ENCODE measurements at regions not wholly inside any gene's neighbourhood (a gene's known extent, or its start where the extent isn't known, plus 50 kb on each side); places are given as distances from the start of the nearest gene placed in this dataset.

- TF ChIP-seq CTCF (conservative IDR thresholded peaks at IDR 0.05) = no peak
- peak overlapping the region; percentile 31 for H3K4me3 ChIP-seq (ENCODE audit: low read length)
- H3K27ac ChIP-seq (ENCODE audit: low read depth, low read length) = no peak overlapping the region
- Mint-ChIP-seq H3K27ac (peak overlapping the region; percentile 83), H3K4me3 (peak overlapping the region; percentile 2), H3K4me1 (peaks cover 32% of the 10 kb centered on the region), H3K36me3 (ENCODE audit: low read depth) (peaks cover 8% of the 10 kb centered on the region), H3K27me3 (ENCODE audit: insufficient read depth) (no peaks in the 10 kb centered on the region), H3K9me3 (peaks cover 21% of the 10 kb centered on the region)
- H3K27me3 ChIP-seq (ENCODE audit: control insufficient read depth, insufficient read depth, low read length, poor library complexity, severe bottlenecking) = no peaks in the 10 kb centered on the region
- DNase-seq = peak; percentile 55
- H3K9me3 ChIP-seq (ENCODE audit: control insufficient read depth, low read length) = peaks cover 22% of the 10 kb centered on the region
- H3K4me1 ChIP-seq (ENCODE audit: control insufficient read depth, insufficient read depth, low read length) = peaks cover 5% of the 10 kb centered on the region
- H3K36me3 ChIP-seq (ENCODE audit: control insufficient read depth, insufficient read depth, low read length) = no peaks in the 10 kb centered on the region
- no peak overlapping the region for H3K9ac ChIP-seq (ENCODE audit: extremely low read depth, low read length, poor library complexity, severe bottlenecking)
Measured at GRCh38 chr12:81888961-81889360, 129.8 kb upstream of the PPFIA2 start.

GRCh38 chr12:81888106-81888740 is 129.1 kb upstream of the PPFIA2 start:
- Histone ChIP-seq H3K36me3 (ENCODE audit: control insufficient read depth, insufficient read depth, low read length) (no peaks in the 10 kb centered on the region), H3K9ac (ENCODE audit: extremely low read depth, low read length, poor library complexity, severe bottlenecking) (no peak overlapping the region), H3K27me3 (ENCODE audit: control insufficient read depth, insufficient read depth, low read length, poor library complexity, severe bottlenecking) (no peaks in the 10 kb centered on the region), H3K4me1 (ENCODE audit: control insufficient read depth, insufficient read depth, low read length) (peaks cover 5% of the 10 kb centered on the region), H3K9me3 (ENCODE audit: control insufficient read depth, low read length) (peaks cover 22% of the 10 kb centered on the region), H3K4me3 (ENCODE audit: low read length) (no peak overlapping the region), H3K27ac (ENCODE audit: low read depth, low read length) (no peak overlapping the region)
- peaks cover 8% of the 10 kb centered on the region for H3K36me3 Mint-ChIP-seq (ENCODE audit: low read depth)
- no peak for DNase-seq
- no peak for TF ChIP-seq CTCF (conservative IDR thresholded peaks at IDR 0.05)
- no peak overlapping the region for H3K4me3 Mint-ChIP-seq
- H3K27me3 Mint-ChIP-seq (ENCODE audit: insufficient read depth) = no peaks in the 10 kb centered on the region
- H3K27ac Mint-ChIP-seq = peak overlapping the region; percentile 83
- peaks cover 32% of the 10 kb centered on the region for H3K4me1 Mint-ChIP-seq
- peaks cover 21% of the 10 kb centered on the region for H3K9me3 Mint-ChIP-seq

GRCh38 chr12:81874586-81874985 is 115.4 kb upstream of the PPFIA2 start:
- H3K27ac Mint-ChIP-seq = no peak overlapping the region
- no peak for DNase-seq
- H3K4me3 Mint-ChIP-seq = no peak overlapping the region
- no peaks in the 10 kb centered on the region for H3K27me3 ChIP-seq (ENCODE audit: control insufficient read depth, insufficient read depth, low read length, poor library complexity, severe bottlenecking)
- peaks cover 3% of the 10 kb centered on the region for H3K4me1 Mint-ChIP-seq
- H3K36me3 ChIP-seq (ENCODE audit: control insufficient read depth, insufficient read depth, low read length) = no peaks in the 10 kb centered on the region
- no peaks in the 10 kb centered on the region for H3K27me3 Mint-ChIP-seq (ENCODE audit: insufficient read depth)
- WGBS, 2 experiments (ENCODE audit: insufficient coverage in 1 of 2, insufficient read length in 1 of 2) = 76% methylated on average over 2 of the region's 2 CpGs; no CpG with 5 or more reads in 1 of the 2 experiments
- no peaks in the 10 kb centered on the region for H3K4me1 ChIP-seq (ENCODE audit: control insufficient read depth, insufficient read depth, low read length)
- H3K27ac ChIP-seq (ENCODE audit: low read depth, low read length) = no peak overlapping the region
- no peak overlapping the region for H3K4me3 ChIP-seq (ENCODE audit: low read length)
- peaks cover 9% of the 10 kb centered on the region for H3K9me3 ChIP-seq (ENCODE audit: control insufficient read depth, low read length)
- no peak overlapping the region for H3K9ac ChIP-seq (ENCODE audit: extremely low read depth, low read length, poor library complexity, severe bottlenecking)
- peaks cover 3% of the 10 kb centered on the region for H3K36me3 Mint-ChIP-seq (ENCODE audit: low read depth)
- H3K9me3 Mint-ChIP-seq = peaks cover 5% of the 10 kb centered on the region
- no peak for TF ChIP-seq CTCF (conservative IDR thresholded peaks at IDR 0.05)
